ENCODE measurements at regions not wholly inside any gene's neighbourhood (a gene's known extent, or its start where the extent isn't known, plus 50 kb on each side); places are given as distances from the start of the nearest gene placed in this dataset.

- WGBS (ENCODE audit: insufficient coverage) = no CpG with 5 or more reads among the region's 3 CpGs
- Mint-ChIP-seq H3K9me3 (peaks cover 0 to 8% (median 4%) of the 10 kb centered on the region in 3 donors), H3K4me3 (no peak overlapping the region), H3K27ac (peak overlapping the region; percentile 10 to 12), H3K27me3 (no peaks in the 10 kb centered on the region), H3K36me3 (peaks cover 7% of the 10 kb centered on the region), H3K4me1 (peaks cover 30 to 38% (median 36%) of the 10 kb centered on the region in 3 donors)
- ATAC-seq (replicated peaks in 1 of 4) = no peak
- no peak overlapping the region for H3K4me3 ChIP-seq (ENCODE audit: control insufficient read depth in 1 of 2, extremely low read depth in 1 of 2, low read length in 1 of 2)
- no peaks in the 10 kb centered on the region for H3K27me3 ChIP-seq (replicated peaks in 1 of 2; ENCODE audit: control insufficient read depth in 2 of 2, extremely low read depth in 1 of 2, insufficient read depth in 2 of 2, low read length in 1 of 2)
- H3K27ac ChIP-seq (ENCODE audit: low read length) = no peak overlapping the region
- H3K36me3 ChIP-seq (ENCODE audit: control insufficient read depth in 2 of 2, extremely low read depth in 1 of 2, insufficient read depth in 1 of 2, low read length in 1 of 2) = no peaks in the 10 kb centered on the region
- POLR2A ChIA-PET = no interaction called here
- DNase-seq = no peak
- peaks cover 2% of the 10 kb centered on the region for H3K9me3 ChIP-seq
- H3K4me1 ChIP-seq (ENCODE audit: control insufficient read depth in 1 of 2, extremely low read depth in 1 of 2, insufficient read depth in 2 of 2, low read length in 2 of 2) = peaks cover 2 to 5% of the 10 kb centered on the region in 2 experiments
- CTCF ChIA-PET = interaction anchor here in 1 of 2 donors (0.8 to 1.5 kb wide), 3 partner anchors 30 to 70 kb away, joined by 3 to 6 read pairs (median 3); no protein-coding TSS in a partner anchor
Measured at GRCh38 chr12:91813701-91814100, 331.9 kb downstream of the BTG1 start.

GRCh38 chr12:91811481-91812287 is 334.0 kb downstream of the BTG1 start:
- H3K4me3 Mint-ChIP-seq = peak overlapping the region in 2 of 3 donors; percentile 14 to 23

GRCh38 chr12:91810531-91811451 is 334.9 kb downstream of the BTG1 start:
- peak overlapping the region; percentile 13 for H3K27ac ChIP-seq (ENCODE audit: low read length)
- H3K4me3 Mint-ChIP-seq = peak overlapping the region in 1 of 3 donors; percentile 25
- ATAC-seq (replicated peaks in 1 of 4) = no peak
- no peaks in the 10 kb centered on the region for H3K36me3 ChIP-seq (ENCODE audit: control insufficient read depth in 2 of 2, extremely low read depth in 1 of 2, insufficient read depth in 1 of 2, low read length in 1 of 2)
- no peak for DNase-seq
- POLR2A ChIA-PET = interaction anchor here (0.5 to 2.8 kb wide), 20 partner anchors 32 to 866 kb away, joined by 3 to 16 read pairs (median 4); partner anchors contain the start of gene BTG1 (in 2 of the 2)
- peaks cover 20% of the 10 kb centered on the region for H3K36me3 Mint-ChIP-seq
- H3K9me3 ChIP-seq = peaks cover 2% of the 10 kb centered on the region
- H3K4me1 ChIP-seq (ENCODE audit: control insufficient read depth in 1 of 2, extremely low read depth in 1 of 2, insufficient read depth in 2 of 2, low read length in 2 of 2) = peaks cover 2 to 5% of the 10 kb centered on the region in 2 experiments
- WGBS (ENCODE audit: insufficient coverage) = no CpG with 5 or more reads among the region's 3 CpGs
- H3K4me1 Mint-ChIP-seq = peaks cover 25 to 39% (median 29%) of the 10 kb centered on the region in 3 donors
- CTCF ChIA-PET = interaction anchor here (0.5 to 2.8 kb wide), 70 partner anchors 9 to 839 kb away, joined by 3 to 39 read pairs (median 4); partner anchors contain the start of gene BTG1 (in 1 of the 2)
- no peak overlapping the region for H3K4me3 ChIP-seq (ENCODE audit: control insufficient read depth in 1 of 2, extremely low read depth in 1 of 2, low read length in 1 of 2)
- no peaks in the 10 kb centered on the region for H3K27me3 Mint-ChIP-seq
- peak overlapping the region in 1 of 2 donors; percentile 64 for H3K27ac Mint-ChIP-seq
- peaks cover 13 to 26% (median 19%) of the 10 kb centered on the region in 3 donors for H3K9me3 Mint-ChIP-seq
- no peaks in the 10 kb centered on the region for H3K27me3 ChIP-seq (replicated peaks in 1 of 2; ENCODE audit: control insufficient read depth in 2 of 2, extremely low read depth in 1 of 2, insufficient read depth in 2 of 2, low read length in 1 of 2)

More at GRCh38 chr12:91811481-91812287, 334.0 kb downstream of the BTG1 start:
- Mint-ChIP-seq H3K27ac (peak overlapping the region; percentile 66 to 88), H3K4me1 (peaks cover 25 to 39% (median 30%) of the 10 kb centered on the region in 3 donors), H3K9me3 (peaks cover 6 to 19% (median 12%) of the 10 kb centered on the region in 3 donors), H3K27me3 (no peaks in the 10 kb centered on the region), H3K36me3 (peaks cover 12% of the 10 kb centered on the region)
- Histone ChIP-seq H3K9me3 (peaks cover 2% of the 10 kb centered on the region), H3K4me1 (ENCODE audit: control insufficient read depth in 1 of 2, extremely low read depth in 1 of 2, insufficient read depth in 2 of 2, low read length in 2 of 2) (peaks cover 2 to 5% of the 10 kb centered on the region in 2 experiments), H3K4me3 (ENCODE audit: control insufficient read depth in 1 of 2, extremely low read depth in 1 of 2, low read length in 1 of 2) (no peak overlapping the region), H3K27ac (ENCODE audit: low read length) (peak overlapping the region; percentile 13), H3K27me3 (replicated peaks in 1 of 2; ENCODE audit: control insufficient read depth in 2 of 2, extremely low read depth in 1 of 2, insufficient read depth in 2 of 2, low read length in 1 of 2) (no peaks in the 10 kb centered on the region), H3K36me3 (ENCODE audit: control insufficient read depth in 2 of 2, extremely low read depth in 1 of 2, insufficient read depth in 1 of 2, low read length in 1 of 2) (no peaks in the 10 kb centered on the region)
- POLR2A ChIA-PET = interaction anchor here (0.5 to 2.8 kb wide), 23 partner anchors 31 to 866 kb away, joined by 3 to 16 read pairs (median 4); partner anchors contain the start of gene BTG1 (in 2 of the 2)
- CTCF ChIA-PET = interaction anchor here (0.5 to 2.8 kb wide), 78 partner anchors 8 to 1115 kb away, joined by 3 to 39 read pairs (median 4); partner anchors contain the start of gene BTG1 (in 1 of the 2)
- DNase-seq (peak; percentile 57 to 86 (median 77)), ATAC-seq (replicated peaks in 1 of 4) (peak; percentile 71 to 88 (median 76))
- WGBS (ENCODE audit: insufficient coverage) = 0% methylated on average over 2 of the region's 5 CpGs

- Histone ChIP-seq H3K4me3 (ENCODE audit: control insufficient read depth in 1 of 2, extremely low read depth in 1 of 2, low read length in 1 of 2) (no peak overlapping the region), H3K27me3 (replicated peaks in 1 of 2; ENCODE audit: control insufficient read depth in 2 of 2, extremely low read depth in 1 of 2, insufficient read depth in 2 of 2, low read length in 1 of 2) (no peaks in the 10 kb centered on the region), H3K36me3 (ENCODE audit: control insufficient read depth in 2 of 2, extremely low read depth in 1 of 2, insufficient read depth in 1 of 2, low read length in 1 of 2) (no peaks in the 10 kb centered on the region), H3K9me3 (peaks cover 2% of the 10 kb centered on the region), H3K4me1 (ENCODE audit: control insufficient read depth in 1 of 2, extremely low read depth in 1 of 2, insufficient read depth in 2 of 2, low read length in 2 of 2) (peaks cover 2 to 5% of the 10 kb centered on the region in 2 experiments), H3K27ac (ENCODE audit: low read length) (no peak overlapping the region)
- Mint-ChIP-seq H3K27ac (peak overlapping the region in 1 of 2 donors; percentile 64), H3K36me3 (peaks cover 24% of the 10 kb centered on the region), H3K4me1 (peaks cover 25 to 43% (median 25%) of the 10 kb centered on the region in 3 donors), H3K27me3 (no peaks in the 10 kb centered on the region), H3K9me3 (peaks cover 18 to 31% (median 25%) of the 10 kb centered on the region in 3 donors), H3K4me3 (peak overlapping the region in 1 of 3 donors; percentile 25)
- no CpG with 5 or more reads among the region's 1 CpG for WGBS (ENCODE audit: insufficient coverage)
- DNase-seq = no peak
- CTCF ChIA-PET = interaction anchor here (0.5 to 2.8 kb wide), 7 partner anchors 9 to 767 kb away, joined by 3 to 39 read pairs (median 5); no protein-coding TSS in a partner anchor
- POLR2A ChIA-PET = interaction anchor here in 1 of 2 donors (0.5 to 2.8 kb wide), 2 partner anchors 314 to 335 kb away, joined by 3 to 16 read pairs; partner anchors contain the start of gene BTG1
- ATAC-seq (replicated peaks in 1 of 4) = no peak
Measured at GRCh38 chr12:91810077-91810476, 335.6 kb downstream of the BTG1 start.

GRCh38 chr12:91805031-91805430 is 340.6 kb downstream of the BTG1 start:
- no peak overlapping the region for H3K27ac Mint-ChIP-seq
- DNase-seq = no peak
- no peak for ATAC-seq (replicated peaks in 1 of 4)
- Histone ChIP-seq H3K4me3 (ENCODE audit: control insufficient read depth in 1 of 2, extremely low read depth in 1 of 2, low read length in 1 of 2) (no peak overlapping the region), H3K4me1 (ENCODE audit: control insufficient read depth in 1 of 2, extremely low read depth in 1 of 2, insufficient read depth in 2 of 2, low read length in 2 of 2) (no peaks in the 10 kb centered on the region), H3K27me3 (replicated peaks in 1 of 2; ENCODE audit: control insufficient read depth in 2 of 2, extremely low read depth in 1 of 2, insufficient read depth in 2 of 2, low read length in 1 of 2) (no peaks in the 10 kb centered on the region), H3K9me3 (no peaks in the 10 kb centered on the region), H3K27ac (ENCODE audit: low read length) (no peak overlapping the region), H3K36me3 (ENCODE audit: control insufficient read depth in 2 of 2, extremely low read depth in 1 of 2, insufficient read depth in 1 of 2, low read length in 1 of 2) (no peaks in the 10 kb centered on the region)
- ChIA-PET CTCF (no interaction called here), POLR2A (interaction anchor here in 1 of 2 donors (0.6 kb wide), 1 partner anchor 125 kb away, joined by 6 read pairs; no protein-coding TSS in a partner anchor)
- peaks cover 0 to 14% (median under 1%) of the 10 kb centered on the region in 3 donors for H3K4me1 Mint-ChIP-seq
- no peaks in the 10 kb centered on the region for H3K27me3 Mint-ChIP-seq
- 90% methylated on average over 1 of the region's 5 CpGs for WGBS (ENCODE audit: insufficient coverage)
- peaks cover 18 to 28% (median 21%) of the 10 kb centered on the region in 3 donors for H3K9me3 Mint-ChIP-seq
- H3K4me3 Mint-ChIP-seq = no peak overlapping the region
- H3K36me3 Mint-ChIP-seq = peaks cover 21% of the 10 kb centered on the region

Measured in T-cell (primary cell).